GM20000 (cell line): ENCODE measurements at regions not wholly inside any gene's neighbourhood (a gene's known extent, or its start where the extent isn't known, plus 50 kb on each side); places are given as distances from the start of the nearest gene placed in this dataset.

Experiments
- DNase-seq: peaks from one replicate; pipeline ENCODE4 v3.0.0; 2012; ENCODE audit warnings: low spot score
- CTCF ChIP-seq: IDR thresholded peaks from 2 replicates; pipeline ENCODE4 v1.5.1; 2012; ENCODE audit warnings: mild to moderate bottlenecking, control low read depth; ENCODE audit errors: extremely low read depth, missing control alignments

GRCh38 chr3:159144472-159144871 lies 342.6 kb downstream of the MFSD1 start:
- TF ChIP-seq CTCF: no peak
- no peak for DNase-seq

GRCh38 chr3:159144891-159145290 lies 343.0 kb downstream of the MFSD1 start:
- TF ChIP-seq CTCF: no peak
- no peak for DNase-seq

GRCh38 chr3:159146392-159146791 lies 344.5 kb downstream of the MFSD1 start:
- DNase-seq: no peak
- TF ChIP-seq CTCF: no peak

GRCh38 chr3:159146856-159147435 lies 345.1 kb downstream of the MFSD1 start:
- TF ChIP-seq CTCF: no peak
- DNase-seq: no peak

GRCh38 chr3:159147813-159148212 lies 346.0 kb downstream of the MFSD1 start:
- TF ChIP-seq CTCF: no peak

GRCh38 chr3:159148466-159148865 lies 346.6 kb downstream of the MFSD1 start:
- DNase-seq: no peak
- TF ChIP-seq CTCF: no peak

More at GRCh38 chr3:159147813-159148212, 346.0 kb downstream of the MFSD1 start:
- DNase-seq: no peak

GRCh38 chr3:159149131-159149530 lies 347.3 kb downstream of the MFSD1 start:
- TF ChIP-seq CTCF: no peak
- DNase-seq: no peak

GRCh38 chr3:159149633-159150032 lies 347.8 kb downstream of the MFSD1 start:
- TF ChIP-seq CTCF: no peak
- DNase-seq: no peak
